ENCODE measurements at regions not wholly inside any gene's neighbourhood (a gene's known extent, or its start where the extent isn't known, plus 50 kb on each side); places are given as distances from the start of the nearest gene placed in this dataset.

DNA sequence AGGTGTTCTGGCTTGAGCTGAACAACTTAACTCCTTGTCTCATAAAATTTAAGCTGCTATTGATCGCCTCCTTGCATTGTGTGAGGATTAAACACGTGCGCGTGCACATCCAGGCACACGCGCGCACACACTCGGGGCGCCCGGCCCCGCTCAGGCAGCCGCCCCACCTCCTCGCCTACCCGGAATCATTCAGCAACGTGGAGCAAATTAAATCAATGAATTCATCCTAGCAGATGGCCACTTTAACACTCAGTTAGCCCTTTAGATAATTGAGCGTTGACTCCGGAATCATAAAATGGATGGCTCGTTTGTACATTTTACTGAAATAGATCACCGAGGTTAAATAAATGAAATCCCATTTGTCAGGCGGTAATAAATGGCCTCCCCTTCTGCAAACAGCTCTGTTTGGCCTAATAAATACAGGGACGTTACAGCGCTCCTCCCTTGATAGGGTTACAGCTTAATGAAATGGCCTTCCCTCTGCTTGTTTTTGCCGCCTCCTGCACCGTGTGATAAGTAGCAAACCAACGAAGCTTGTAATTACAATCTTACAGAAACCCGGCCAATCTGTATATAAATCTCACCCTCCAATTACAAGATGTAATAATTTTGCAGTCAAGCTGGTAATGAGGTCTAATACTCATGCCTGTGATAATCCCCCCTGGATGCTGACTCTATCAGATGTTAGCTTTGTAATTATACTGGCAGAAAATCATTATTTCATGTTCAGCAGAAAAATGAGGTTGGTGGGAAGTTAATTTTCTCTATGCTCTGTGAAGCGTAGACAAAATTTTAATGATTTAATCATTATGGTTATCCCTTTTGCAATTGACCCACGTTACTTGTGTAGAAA lies 229.7 kb upstream of the IRX4 start:
- Histone ChIP-seq H2AFZ (ENCODE audit: low read length) (no peak overlapping the region), H3K9me3 (replicated peaks; ENCODE audit: insufficient read depth, low read length) (no peaks in the 10 kb centered on the region), H3K27ac (ENCODE audit: low read length) (no peak overlapping the region), H3K4me2 (ENCODE audit: low read depth, low read length) (no peak overlapping the region), H3K4me1 (ENCODE audit: low read length) (no peaks in the 10 kb centered on the region), H3K27me3 (replicated peaks; ENCODE audit: insufficient read depth, low read length) (no peaks in the 10 kb centered on the region), H3K9ac (ENCODE audit: low read length) (no peak overlapping the region), H3K4me3 (ENCODE audit: low read length) (no peak overlapping the region), H3K9me2 (replicated peaks; ENCODE audit: insufficient read depth, low read length) (no peaks in the 10 kb centered on the region), H3K36me3 (replicated peaks; ENCODE audit: insufficient read depth, low read length) (no peaks in the 10 kb centered on the region), H4K20me1 (ENCODE audit: insufficient read depth, low read length) (no peaks in the 10 kb centered on the region), H3K79me2 (ENCODE audit: low read length) (no peaks in the 10 kb centered on the region), H3F3A (ENCODE audit: insufficient read depth, low read length) (no peaks in the 10 kb centered on the region)
- DNase-seq: no peak
- TF ChIP-seq, protein P1, sequence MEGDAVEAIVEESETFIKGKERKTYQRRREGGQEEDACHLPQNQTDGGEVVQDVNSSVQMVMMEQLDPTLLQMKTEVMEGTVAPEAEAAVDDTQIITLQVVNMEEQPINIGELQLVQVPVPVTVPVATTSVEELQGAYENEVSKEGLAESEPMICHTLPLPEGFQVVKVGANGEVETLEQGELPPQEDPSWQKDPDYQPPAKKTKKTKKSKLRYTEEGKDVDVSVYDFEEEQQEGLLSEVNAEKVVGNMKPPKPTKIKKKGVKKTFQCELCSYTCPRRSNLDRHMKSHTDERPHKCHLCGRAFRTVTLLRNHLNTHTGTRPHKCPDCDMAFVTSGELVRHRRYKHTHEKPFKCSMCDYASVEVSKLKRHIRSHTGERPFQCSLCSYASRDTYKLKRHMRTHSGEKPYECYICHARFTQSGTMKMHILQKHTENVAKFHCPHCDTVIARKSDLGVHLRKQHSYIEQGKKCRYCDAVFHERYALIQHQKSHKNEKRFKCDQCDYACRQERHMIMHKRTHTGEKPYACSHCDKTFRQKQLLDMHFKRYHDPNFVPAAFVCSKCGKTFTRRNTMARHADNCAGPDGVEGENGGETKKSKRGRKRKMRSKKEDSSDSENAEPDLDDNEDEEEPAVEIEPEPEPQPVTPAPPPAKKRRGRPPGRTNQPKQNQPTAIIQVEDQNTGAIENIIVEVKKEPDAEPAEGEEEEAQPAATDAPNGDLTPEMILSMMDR (IDR thresholded peaks at IDR 0.05; ENCODE audit: low read length): no peak
- TF ChIP-seq EZH2 (optimal IDR thresholded peaks at IDR 0.05; ENCODE audit: low read depth, low read length): no peak
- no peak for TF ChIP-seq EZH2phosphoT487 (IDR thresholded peaks at IDR 0.05; ENCODE audit: low read length)

DNA sequence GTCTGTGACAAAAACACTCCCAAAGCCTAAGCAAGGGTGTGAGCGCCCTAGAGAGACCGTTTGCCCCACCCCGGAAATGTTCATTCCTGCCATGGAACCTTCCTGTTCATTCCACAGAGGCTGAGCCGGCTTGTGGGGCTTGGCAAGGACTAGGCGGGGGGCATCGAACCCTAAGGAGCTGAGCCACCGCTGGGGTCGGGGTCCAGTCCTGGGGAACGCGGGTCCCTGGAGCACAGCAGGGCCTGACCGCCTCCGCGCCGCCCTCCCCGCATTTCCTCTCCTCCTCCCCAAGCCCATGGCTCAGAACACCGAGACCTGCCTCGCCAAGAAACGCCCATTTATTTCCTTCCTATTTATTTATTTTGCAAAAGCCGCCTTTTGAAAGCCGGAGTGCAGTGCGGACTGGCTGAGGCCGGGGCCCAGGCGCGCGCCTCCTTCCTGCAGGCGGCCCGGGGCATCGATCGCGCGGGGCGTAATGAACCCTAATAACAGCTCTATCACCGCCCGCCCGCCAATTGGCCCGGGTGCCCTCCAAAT lies 228.9 kb upstream of the IRX4 start:
- Histone ChIP-seq H3K27ac (ENCODE audit: low read length) (no peak overlapping the region), H2AFZ (ENCODE audit: low read length) (no peak overlapping the region), H3K27me3 (replicated peaks; ENCODE audit: insufficient read depth, low read length) (no peaks in the 10 kb centered on the region), H3K4me1 (ENCODE audit: low read length) (no peaks in the 10 kb centered on the region), H3K9me3 (replicated peaks; ENCODE audit: insufficient read depth, low read length) (no peaks in the 10 kb centered on the region), H3K36me3 (replicated peaks; ENCODE audit: insufficient read depth, low read length) (no peaks in the 10 kb centered on the region), H3K4me3 (ENCODE audit: low read length) (no peak overlapping the region), H4K20me1 (ENCODE audit: insufficient read depth, low read length) (no peaks in the 10 kb centered on the region), H3K9ac (ENCODE audit: low read length) (no peak overlapping the region), H3K4me2 (ENCODE audit: low read depth, low read length) (no peak overlapping the region), H3K9me2 (replicated peaks; ENCODE audit: insufficient read depth, low read length) (no peaks in the 10 kb centered on the region), H3K79me2 (ENCODE audit: low read length) (no peaks in the 10 kb centered on the region), H3F3A (ENCODE audit: insufficient read depth, low read length) (no peaks in the 10 kb centered on the region)
- no peak for DNase-seq
- TF ChIP-seq, protein P1 (IDR thresholded peaks at IDR 0.05; ENCODE audit: low read length): no peak
- TF ChIP-seq EZH2 (optimal IDR thresholded peaks at IDR 0.05; ENCODE audit: low read depth, low read length): no peak
- no peak for TF ChIP-seq EZH2phosphoT487 (IDR thresholded peaks at IDR 0.05; ENCODE audit: low read length)

DNA sequence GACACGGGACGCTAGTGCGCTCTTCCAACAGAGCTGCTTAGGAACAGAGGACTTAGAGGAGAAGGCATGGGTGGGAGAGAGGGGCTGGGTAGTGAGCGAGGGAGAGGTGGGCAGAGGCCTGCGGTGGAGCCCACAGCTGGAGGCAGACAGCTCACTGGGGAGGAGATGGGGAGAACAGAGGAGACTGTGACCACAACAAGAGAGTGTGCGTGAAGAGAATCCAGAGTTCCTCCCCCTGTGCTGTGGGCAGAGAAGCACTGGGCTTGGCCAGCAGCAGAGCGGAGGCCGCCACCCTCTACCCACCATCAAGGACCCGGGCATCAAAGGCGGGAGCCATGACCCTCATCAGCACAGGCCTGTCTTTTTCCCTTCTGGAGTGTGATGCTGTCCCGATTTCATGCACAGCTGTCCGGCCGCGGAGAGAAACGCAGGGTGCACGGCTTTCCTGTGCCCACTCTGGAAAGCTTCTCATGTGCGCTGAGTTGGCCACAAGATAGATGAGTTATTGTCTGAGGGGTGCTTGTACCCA lies 228.3 kb upstream of the IRX4 start:
- DNase-seq: no peak
- Histone ChIP-seq H3K4me1 (ENCODE audit: low read length) (no peaks in the 10 kb centered on the region), H2AFZ (ENCODE audit: low read length) (no peak overlapping the region), H3K9ac (ENCODE audit: low read length) (no peak overlapping the region), H3K36me3 (replicated peaks; ENCODE audit: insufficient read depth, low read length) (no peaks in the 10 kb centered on the region), H3K4me2 (ENCODE audit: low read depth, low read length) (no peak overlapping the region), H4K20me1 (ENCODE audit: insufficient read depth, low read length) (no peaks in the 10 kb centered on the region), H3K9me3 (replicated peaks; ENCODE audit: insufficient read depth, low read length) (no peaks in the 10 kb centered on the region), H3K27ac (ENCODE audit: low read length) (no peak overlapping the region), H3K4me3 (ENCODE audit: low read length) (no peak overlapping the region), H3F3A (ENCODE audit: insufficient read depth, low read length) (no peaks in the 10 kb centered on the region), H3K79me2 (ENCODE audit: low read length) (no peaks in the 10 kb centered on the region), H3K9me2 (replicated peaks; ENCODE audit: insufficient read depth, low read length) (no peaks in the 10 kb centered on the region), H3K27me3 (replicated peaks; ENCODE audit: insufficient read depth, low read length) (no peaks in the 10 kb centered on the region)
- TF ChIP-seq EZH2 (optimal IDR thresholded peaks at IDR 0.05; ENCODE audit: low read depth, low read length) (no peak), EZH2phosphoT487 (IDR thresholded peaks at IDR 0.05; ENCODE audit: low read length) (no peak)
- TF ChIP-seq, protein P1 (IDR thresholded peaks at IDR 0.05; ENCODE audit: low read length): no peak
